HG02943 (cell line): ENCODE measurements at regions not wholly inside any gene's neighbourhood (a gene's known extent, or its start where the extent isn't known, plus 50 kb on each side); places are given as distances from the start of the nearest gene placed in this dataset.
"Not testable (repeated sequence)": the region's sequence is repeated elsewhere in the genome, so short reads cannot be mapped to it uniquely, and the experiment has no call there.

Experiments
- ATAC-seq: cut with Tn5 transposase; IDR thresholded peaks from one replicate; pipeline ENCODE4 v1.9.1; 2021; ENCODE audit warnings: mild to moderate bottlenecking, low read depth, moderate library complexity; ENCODE audit not compliant: unreplicated experiment

DNA sequence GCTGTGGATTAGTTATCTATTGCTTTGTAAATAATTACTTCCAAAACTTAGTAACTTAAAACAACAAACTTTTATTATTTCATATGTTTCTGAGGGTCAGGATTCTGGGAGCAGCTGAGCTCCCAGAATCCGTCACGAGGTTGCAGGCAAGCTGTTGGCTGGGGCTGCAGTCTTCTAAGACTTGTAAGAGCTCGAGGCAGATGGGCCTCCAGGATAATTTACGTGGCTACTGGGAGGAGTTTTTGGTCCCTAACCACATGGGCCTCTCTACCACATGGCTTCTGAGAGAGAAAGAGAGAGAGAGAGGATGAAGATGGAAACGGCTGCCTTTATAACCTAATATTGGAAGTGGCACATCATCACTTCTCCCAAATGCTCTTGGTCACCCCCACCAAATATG is 64.9 kb upstream of the SULF2 start:
- ATAC-seq: no peak

DNA sequence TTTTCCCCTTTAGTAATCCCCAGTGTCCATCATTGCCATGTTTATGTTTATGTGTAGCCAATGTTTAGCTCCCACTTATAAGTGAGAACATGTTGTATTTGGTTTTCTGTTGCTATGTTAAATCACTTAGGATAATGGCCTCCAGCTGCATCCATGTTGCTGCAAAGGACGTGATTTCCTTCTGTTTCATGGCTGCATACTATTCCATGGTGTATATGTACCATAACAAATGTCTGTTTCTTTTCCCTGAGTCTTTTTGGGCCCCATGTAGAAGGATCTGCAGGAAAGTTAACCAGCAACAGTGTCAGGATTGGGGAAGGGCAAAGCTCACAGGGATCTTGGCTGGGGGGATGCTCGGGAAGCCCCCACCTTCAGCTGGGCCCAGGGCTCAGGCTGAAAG is 64.3 kb upstream of the SULF2 start:
- ATAC-seq: no peak

DNA sequence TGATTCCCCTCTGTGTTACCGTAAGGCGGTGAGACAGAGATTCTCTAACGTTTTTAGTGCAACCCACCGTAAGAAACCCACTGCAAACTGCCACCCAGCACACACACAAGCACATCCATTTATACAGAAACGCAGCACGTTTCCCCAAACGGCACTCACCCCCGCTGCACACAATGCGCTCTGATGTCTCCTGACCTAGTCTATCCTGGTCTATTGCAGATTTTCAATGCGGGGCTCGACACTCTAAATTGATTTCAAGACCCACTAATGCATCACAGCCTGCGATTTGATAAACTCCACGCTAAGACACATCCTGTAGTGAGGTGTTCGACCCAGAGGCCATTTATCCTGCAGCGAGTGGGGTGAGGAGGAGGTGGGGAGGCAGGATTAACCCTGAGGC is 63.7 kb upstream of the SULF2 start:
- no peak for ATAC-seq

DNA sequence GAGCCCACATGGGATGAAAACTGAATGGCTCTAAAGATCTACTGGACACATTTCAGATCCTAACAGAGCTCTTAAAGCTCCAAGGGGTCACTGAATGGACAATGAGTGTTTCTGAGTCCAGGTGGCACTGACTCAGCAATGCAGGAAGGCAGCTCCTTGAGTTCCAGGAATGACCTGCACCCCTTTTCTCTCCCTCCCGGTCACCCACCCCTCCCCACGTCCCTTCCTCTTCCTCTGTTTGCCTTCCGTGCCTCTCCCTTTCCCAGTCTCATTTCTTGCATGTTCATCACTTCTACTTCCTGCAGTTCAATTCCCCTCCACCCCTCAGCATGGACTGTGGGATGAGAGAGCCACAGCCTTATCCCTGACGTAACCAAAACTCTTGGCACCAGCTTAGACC is 63.3 kb upstream of the SULF2 start:
- ATAC-seq: not testable (repeated sequence)

DNA sequence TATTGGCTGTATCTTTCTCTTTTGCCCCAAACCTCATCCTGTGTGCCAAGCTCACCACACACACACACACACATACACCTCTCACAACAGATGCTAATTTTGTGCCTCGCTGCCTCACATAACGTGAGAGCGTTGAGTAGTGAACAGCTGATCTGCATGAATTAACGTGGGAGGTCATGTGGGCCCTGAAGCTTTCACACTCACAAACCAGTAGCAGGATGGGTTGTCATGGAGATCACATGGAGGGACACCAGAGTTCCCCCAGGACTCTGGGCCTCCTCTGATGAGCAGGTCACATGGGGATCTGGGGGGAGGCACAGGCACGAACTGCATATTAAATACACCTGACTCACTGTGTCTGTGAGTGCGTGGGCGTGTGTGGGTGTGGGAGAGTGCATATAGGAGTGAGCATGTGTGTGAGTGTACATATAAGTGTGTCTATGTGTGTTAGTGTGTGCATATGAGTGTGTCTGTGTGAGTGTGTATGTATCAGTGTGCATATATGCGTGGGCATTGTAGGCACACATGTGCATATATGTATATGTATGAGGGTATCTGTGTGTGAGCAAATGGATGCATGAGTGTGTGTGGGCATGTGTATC is 62.7 kb upstream of the SULF2 start:
- no peak for ATAC-seq

DNA sequence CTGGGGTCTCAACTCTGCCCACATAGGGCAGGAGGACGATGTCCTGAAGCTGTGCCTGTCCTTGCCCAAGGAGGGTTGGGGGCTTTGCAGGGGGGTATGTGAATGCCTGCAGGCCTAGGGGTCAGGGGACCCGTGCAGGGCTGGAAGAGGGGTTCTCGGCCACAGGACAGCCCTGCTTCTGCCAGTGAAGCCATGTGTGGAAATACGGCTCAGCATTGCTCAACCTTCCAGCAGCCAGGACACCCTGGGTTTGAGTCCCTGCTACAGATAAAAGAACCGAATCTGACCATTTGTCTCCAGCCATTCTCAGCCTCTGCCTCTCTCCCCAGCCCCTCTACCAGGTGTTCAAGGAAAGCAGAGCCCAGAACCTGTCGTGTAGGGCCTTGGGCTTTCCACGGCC is 61.9 kb upstream of the SULF2 start:
- not testable (repeated sequence) for ATAC-seq

DNA sequence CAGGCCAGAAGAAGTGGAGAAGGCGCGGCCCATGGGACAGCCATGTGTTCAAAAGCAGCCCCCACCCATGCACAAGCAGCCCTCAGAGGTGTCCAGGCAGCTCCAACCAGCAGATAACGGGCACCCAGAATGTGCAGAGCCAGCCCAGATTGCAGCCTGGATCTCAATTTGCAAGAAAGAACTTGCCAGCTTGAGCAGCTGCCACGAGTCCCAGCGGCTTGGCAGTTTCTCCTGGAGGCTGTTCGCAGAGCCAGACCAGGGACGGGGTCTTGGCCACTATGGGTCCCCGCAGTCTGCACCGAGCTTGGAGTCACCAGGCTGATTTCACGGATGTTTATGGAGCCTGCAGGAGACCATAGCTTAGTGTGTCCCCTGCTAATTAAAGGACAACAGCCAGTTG is 61.4 kb upstream of the SULF2 start:
- ATAC-seq: not testable (repeated sequence)

DNA sequence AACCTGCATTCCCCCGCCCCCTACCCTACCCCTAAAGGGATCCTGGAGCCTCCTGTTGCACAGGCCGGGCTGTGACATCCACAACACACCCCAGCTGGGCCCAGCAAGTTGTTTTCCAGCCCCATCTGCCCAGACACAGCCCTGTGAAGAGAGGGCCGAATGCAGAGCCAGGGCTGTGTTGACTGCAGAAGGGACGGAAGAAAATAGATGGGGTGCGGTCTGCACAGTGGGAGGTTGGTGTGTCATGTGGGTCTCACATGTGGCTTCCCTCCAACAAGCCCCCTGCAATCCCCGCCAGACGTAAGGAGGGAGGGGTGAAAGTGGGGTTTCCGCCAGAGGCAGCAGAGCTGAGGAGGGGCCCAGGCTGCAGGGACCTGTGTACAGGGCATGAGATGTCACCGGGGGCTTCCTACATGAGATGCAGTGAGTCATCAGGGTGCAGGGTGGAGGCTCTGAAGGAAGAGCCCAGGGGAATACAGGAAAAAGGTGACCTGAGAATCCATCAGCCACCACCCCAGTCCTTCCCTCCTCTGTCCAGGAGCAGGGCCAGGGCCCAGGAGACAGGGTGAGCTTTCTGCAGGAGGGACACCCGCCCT is 60.2 kb upstream of the SULF2 start:
- not testable (repeated sequence) for ATAC-seq

DNA sequence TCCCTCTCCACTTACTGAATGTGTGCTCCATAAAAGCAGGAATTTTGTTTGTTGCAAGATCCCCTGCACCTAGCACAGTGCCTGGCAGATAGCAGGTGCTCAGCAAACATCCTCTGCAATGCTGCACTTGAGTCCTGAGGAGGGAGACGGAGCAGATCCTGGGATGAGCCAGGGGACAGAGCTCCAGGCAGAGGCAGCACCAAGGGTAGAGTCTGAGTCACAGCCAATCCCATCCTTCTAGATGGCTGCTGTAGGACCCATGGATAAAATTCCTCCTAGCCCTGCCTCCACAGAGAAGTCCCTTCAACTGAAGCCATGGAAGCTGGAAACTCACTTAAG is 59.3 kb upstream of the SULF2 start:
- ATAC-seq: not testable (repeated sequence)

DNA sequence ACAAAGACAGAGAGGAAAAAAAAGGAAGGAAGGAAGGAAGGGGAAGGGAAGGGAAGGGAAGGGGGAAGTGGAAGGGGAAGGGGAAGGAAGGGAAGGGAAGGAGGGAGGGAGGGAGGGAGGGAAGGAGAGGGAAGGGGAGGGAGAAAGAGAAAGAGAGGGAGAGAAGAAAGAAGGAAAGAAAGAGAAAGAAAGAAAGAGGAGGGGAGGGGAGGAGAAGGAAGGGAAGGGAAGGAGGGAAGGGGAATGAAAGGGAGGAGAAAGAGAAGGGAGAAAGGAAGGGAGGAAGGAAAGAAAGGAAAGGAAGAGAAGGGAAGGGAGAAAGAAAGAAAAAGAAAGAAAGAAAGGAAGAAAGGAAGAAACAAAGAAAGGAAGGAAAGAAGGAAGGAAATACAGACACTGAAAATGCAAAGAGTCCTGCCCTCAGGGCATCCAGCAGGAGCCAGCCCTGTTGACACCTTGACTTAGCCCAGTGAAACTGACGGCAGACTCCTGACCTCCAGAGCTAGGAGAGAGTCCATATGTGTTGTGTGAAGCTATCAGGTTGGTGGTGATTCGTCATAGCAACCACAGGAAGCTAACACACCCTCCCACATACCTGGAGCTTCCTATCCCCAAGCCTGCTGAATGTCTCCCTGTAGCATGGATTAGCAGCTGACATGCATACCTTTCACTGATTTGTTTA is 58.7 kb upstream of the SULF2 start:
- ATAC-seq: no peak

DNA sequence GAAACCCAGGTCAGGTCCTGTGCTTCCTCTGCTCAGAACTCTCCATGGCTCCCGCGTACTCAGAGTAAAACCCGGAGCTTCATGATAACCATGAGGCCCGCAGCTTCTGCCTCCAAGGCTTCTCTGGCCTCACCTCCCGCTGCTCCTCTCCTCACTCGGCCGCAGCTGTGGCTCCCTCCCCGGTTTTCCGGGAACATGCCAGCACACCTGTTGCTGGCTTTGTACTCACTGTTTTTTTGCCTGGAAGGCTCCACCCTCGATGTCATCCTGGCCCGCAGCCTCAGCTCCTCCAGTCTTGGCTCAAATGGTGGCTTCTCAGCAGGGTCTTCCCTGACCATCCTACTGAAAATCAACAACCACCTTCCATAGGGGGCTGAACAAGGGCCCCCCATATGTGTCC is 57.7 kb upstream of the SULF2 start:
- ATAC-seq: not testable (repeated sequence)

DNA sequence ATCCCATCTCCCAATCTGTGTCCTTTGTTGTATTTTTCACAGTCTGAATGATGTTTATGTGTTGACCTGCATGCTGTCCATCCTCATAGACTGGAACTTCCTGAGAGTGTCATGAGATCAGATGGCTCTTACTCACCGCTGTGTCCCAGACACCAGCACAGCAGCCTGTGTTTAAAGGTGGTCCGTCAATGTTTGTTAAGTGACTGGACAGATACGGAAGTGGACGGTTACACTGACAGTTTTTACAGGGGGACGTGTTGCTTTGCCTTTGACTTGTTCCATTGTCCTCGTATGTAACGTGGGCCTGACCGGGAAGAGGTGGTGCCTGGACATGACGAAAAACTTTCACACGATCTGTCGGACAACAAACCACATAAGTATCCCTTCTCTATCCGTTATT is 56.7 kb upstream of the SULF2 start:
- not testable (repeated sequence) for ATAC-seq

DNA sequence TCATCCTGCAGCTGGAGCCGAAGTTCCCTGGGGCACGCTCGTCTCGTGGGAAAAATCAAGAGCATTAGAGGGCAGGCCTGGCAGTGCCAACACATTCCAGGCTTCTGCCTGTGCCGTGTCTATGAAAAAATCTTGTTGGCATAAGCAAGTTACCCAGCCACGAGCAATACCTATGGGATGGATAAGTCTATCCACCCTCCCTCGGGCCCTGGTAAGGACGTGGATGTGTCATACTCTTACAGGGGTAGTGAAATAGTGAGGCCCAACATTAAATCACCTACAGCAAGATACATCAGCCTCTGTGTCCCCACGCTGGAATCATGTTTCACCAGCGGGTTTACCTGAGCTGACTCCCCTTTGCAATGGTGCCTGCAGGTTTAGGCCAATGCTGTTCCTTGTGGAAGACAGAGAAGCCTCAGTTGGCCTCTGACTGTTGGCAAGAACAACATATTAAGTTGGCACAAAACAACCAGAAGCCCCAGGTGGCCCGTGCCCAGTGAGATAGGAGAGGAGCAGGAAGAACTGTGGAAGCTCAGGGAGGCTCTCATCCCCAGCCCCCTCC is 51.1 kb upstream of the SULF2 start:
- ATAC-seq: not testable (repeated sequence)
